Hepatocyte (in vitro differentiated cells): ENCODE measurements at regions not wholly inside any gene's neighbourhood (a gene's known extent, or its start where the extent isn't known, plus 50 kb on each side); places are given as distances from the start of the nearest gene placed in this dataset.

ENCODE experiments used
- CTCF ChIP-seq: fragments of 200-600 bp; sonication (generic); IDR thresholded peaks from 2 replicates; pipeline ENCODE4 v1.5.1; 2016; ENCODE audit warnings: antibody characterized with exemption, mild to moderate bottlenecking; ENCODE audit not compliant: poor library complexity
- EZH2 ChIP-seq: fragments of 200-600 bp; sonication (generic); IDR thresholded peaks from 2 replicates; pipeline ENCODE4 v1.6.1; 2016; ENCODE audit warnings: antibody characterized with exemption, mild to moderate bottlenecking, borderline replicate concordance

- TF ChIP-seq CTCF (no peak), EZH2 (no peak)
Measured at GRCh38 chr2:134080386-134081089, 173.3 kb upstream of the MGAT5 start.
